GM23248 (cell line): ENCODE measurements at regions not wholly inside any gene's neighbourhood (a gene's known extent, or its start where the extent isn't known, plus 50 kb on each side); places are given as distances from the start of the nearest gene placed in this dataset.

Source experiments
- DNase-seq: peaks from one replicate; pipeline ENCODE4 v3.0.0-alpha.2; 2015
- H2AFZ ChIP-seq: fragments of 200-600 bp; sonication (generic); 2 replicates; pipeline ENCODE4 v1.6.1; 2016; ENCODE audit warnings: antibody characterized with exemption
- H3F3A ChIP-seq: fragments of 200-600 bp; sonication (generic); 2 replicates; pipeline ENCODE4 v1.6.1; 2016; ENCODE audit warnings: mild to moderate bottlenecking, antibody characterized with exemption, mixed run types; ENCODE audit not compliant: insufficient read depth
- H3K27ac ChIP-seq: fragments of 200-600 bp; sonication (generic); 2 replicates; pipeline ENCODE4 v1.5.1; 2016; ENCODE audit warnings: mild to moderate bottlenecking
- H3K27me3 ChIP-seq: fragments of 200-600 bp; sonication (generic); replicated peaks from 2 replicates; pipeline ENCODE4 v1.6.1; 2016; ENCODE audit warnings: mild to moderate bottlenecking; ENCODE audit not compliant: insufficient read depth
- H3K36me3 ChIP-seq: fragments of 200-600 bp; sonication (generic); 2 replicates; pipeline ENCODE4 v1.6.1; 2016; ENCODE audit warnings: low read depth, mild to moderate bottlenecking
- H3K4me1 ChIP-seq: fragments of 200-600 bp; sonication (generic); 2 replicates; pipeline ENCODE4 v1.6.1; 2016; ENCODE audit warnings: mild to moderate bottlenecking; ENCODE audit not compliant: insufficient read depth
- H3K4me2 ChIP-seq: fragments of 200-600 bp; sonication (generic); one replicate; pipeline ENCODE4 v1.6.1; 2016; ENCODE audit warnings: mild to moderate bottlenecking; ENCODE audit not compliant: unreplicated experiment
- H3K4me3 ChIP-seq: fragments of 200-600 bp; sonication (generic); 2 replicates; pipeline ENCODE4 v1.5.1; 2016; ENCODE audit warnings: mild to moderate bottlenecking
- H3K79me2 ChIP-seq: fragments of 200-600 bp; sonication (generic); 2 replicates; pipeline ENCODE4 v1.6.1; 2016; ENCODE audit warnings: mild to moderate bottlenecking; ENCODE audit not compliant: insufficient read depth
- H3K9ac ChIP-seq: fragments of 200-600 bp; sonication (generic); 2 replicates; pipeline ENCODE4 v1.6.1; 2016; ENCODE audit warnings: mild to moderate bottlenecking
- H3K9me2 ChIP-seq: fragments of 200-600 bp; sonication (generic); 2 replicates; pipeline ENCODE4 v1.6.1; 2016; ENCODE audit warnings: mixed run types, mild to moderate bottlenecking, moderate library complexity; ENCODE audit not compliant: insufficient read depth
- H3K9me3 ChIP-seq: fragments of 200-600 bp; sonication (generic); one replicate; pipeline ENCODE4 v1.6.1; 2017; ENCODE audit warnings: low read depth
- H4K20me1 ChIP-seq: fragments of 200-600 bp; sonication (generic); 2 replicates; pipeline ENCODE4 v1.6.0; 2016; ENCODE audit not compliant: insufficient read depth
- EZH2 ChIP-seq: fragments of 200-600 bp; sonication (generic); IDR thresholded peaks from 2 replicates; pipeline ENCODE4 v1.6.1; 2018; ENCODE audit warnings: antibody characterized with exemption, mild to moderate bottlenecking; ENCODE audit not compliant: insufficient read depth, poor library complexity, severe bottlenecking
- EZH2phosphoT487 ChIP-seq: fragments of 200-600 bp; sonication (generic); IDR thresholded peaks from 2 replicates; pipeline ENCODE4 v1.6.1; 2018; ENCODE audit warnings: antibody characterized with exemption, moderate library complexity, mild to moderate bottlenecking, low read depth; ENCODE audit not compliant: insufficient read depth
- WGBS, 2 experiments: methylation state at CpG; one replicate each; pipeline ENCODE4 v1.1.6; 2015 to 2017; ENCODE audit warnings: low lambda C conversion rate in 2 of 2, low coverage in 1 of 2; ENCODE audit errors: missing lambda C conversion rate in 2 of 2; 5-methylcytosine and 5-hydroxymethylcytosine counted together
- in situ Hi-C: fragments of 300-500 bp; cut with MboI; formaldehyde crosslinking; loops from 2 replicates; pipeline ENCODE4 v1.15.0; 2020

DNA sequence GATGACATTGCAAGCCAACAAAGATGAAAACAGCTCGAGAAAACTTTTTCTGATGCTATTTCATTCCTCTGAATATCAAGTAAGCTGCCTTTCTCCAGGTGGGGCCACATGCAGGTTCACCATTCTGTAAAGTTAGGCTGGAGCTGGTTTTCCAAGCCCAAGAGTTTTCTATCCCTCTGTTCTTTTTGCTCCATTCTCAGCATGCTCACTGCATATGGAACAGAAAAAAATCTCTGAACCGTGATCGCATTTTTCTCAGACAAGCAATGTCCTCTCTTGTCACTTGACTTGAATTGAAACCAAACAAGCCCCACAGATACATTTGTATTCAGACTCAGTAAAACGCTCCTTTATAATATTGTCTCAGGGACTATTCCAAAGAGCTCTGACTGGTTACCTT, 451.6 kb downstream of the FRK start:
- Histone ChIP-seq H3K79me2 (no peaks in the 10 kb centered on the region), H3K27me3 (peaks cover 3% of the 10 kb centered on the region; the same call in 1 of the 2 replicates), H2AFZ (no peak overlapping the region), H3K4me3 (no peak overlapping the region), H3K4me1 (peaks cover 13% of the 10 kb centered on the region), H3K9me3 (no peaks in the 10 kb centered on the region), H3K4me2 (no peak overlapping the region), H3F3A (peaks cover 5% of the 10 kb centered on the region; the same call in 1 of the 2 replicates), H3K27ac (no peak overlapping the region), H3K36me3 (no peaks in the 10 kb centered on the region), H4K20me1 (no peaks in the 10 kb centered on the region), H3K9me2 (no peaks in the 10 kb centered on the region), H3K9ac (no peak overlapping the region)
- WGBS, 2 experiments = 65 to 72% methylated on average over 4 of the region's 4 CpGs
- DNase-seq = no peak
- in situ Hi-C loops = no loop called here
- no peak for TF ChIP-seq EZH2
- no peak for TF ChIP-seq EZH2phosphoT487

- Histone ChIP-seq H3K79me2 (no peaks in the 10 kb centered on the region), H3K4me3 (no peak overlapping the region), H3F3A (no peaks in the 10 kb centered on the region), H3K27ac (no peak overlapping the region), H3K4me2 (no peak overlapping the region), H3K4me1 (no peaks in the 10 kb centered on the region), H2AFZ (no peak overlapping the region), H3K27me3 (peaks cover 7% of the 10 kb centered on the region; the same call in 1 of the 2 replicates), H3K9ac (no peak overlapping the region), H3K9me3 (no peaks in the 10 kb centered on the region), H3K9me2 (no peaks in the 10 kb centered on the region; the same call in 1 of the 2 replicates), H4K20me1 (no peaks in the 10 kb centered on the region), H3K36me3 (no peaks in the 10 kb centered on the region)
- in situ Hi-C loops = no loop called here
- no peak for TF ChIP-seq EZH2
- TF ChIP-seq EZH2phosphoT487 = no peak
- 54 to 57% methylated on average over 3 of the region's 3 CpGs for WGBS, 2 experiments
- DNase-seq = no peak
Measured at GRCh38 chr6:115602466-115602865, 458.2 kb downstream of the FRK start.

- H3K9me3 ChIP-seq = no peaks in the 10 kb centered on the region
- no peak overlapping the region for H2AFZ ChIP-seq
- WGBS, 2 experiments = 43 to 51% methylated on average over 2 of the region's 2 CpGs
- no peak for DNase-seq
- H3K79me2 ChIP-seq = no peaks in the 10 kb centered on the region
- no peaks in the 10 kb centered on the region for H3K4me1 ChIP-seq
- H3K36me3 ChIP-seq = no peaks in the 10 kb centered on the region
- H3K4me2 ChIP-seq = no peak overlapping the region
- in situ Hi-C loops = no loop called here
- H3K27ac ChIP-seq = no peak overlapping the region
- H3K4me3 ChIP-seq = no peak overlapping the region
- H3K9me2 ChIP-seq = no peaks in the 10 kb centered on the region; the same call in 1 of the 2 replicates
- no peaks in the 10 kb centered on the region for H4K20me1 ChIP-seq
- no peak overlapping the region for H3K9ac ChIP-seq
- H3F3A ChIP-seq = no peaks in the 10 kb centered on the region
- peaks cover 7% of the 10 kb centered on the region; the same call in 1 of the 2 replicates for H3K27me3 ChIP-seq
- TF ChIP-seq EZH2 (no peak), EZH2phosphoT487 (no peak)
Measured at GRCh38 chr6:115601509-115601908, 459.2 kb downstream of the FRK start.

DNA sequence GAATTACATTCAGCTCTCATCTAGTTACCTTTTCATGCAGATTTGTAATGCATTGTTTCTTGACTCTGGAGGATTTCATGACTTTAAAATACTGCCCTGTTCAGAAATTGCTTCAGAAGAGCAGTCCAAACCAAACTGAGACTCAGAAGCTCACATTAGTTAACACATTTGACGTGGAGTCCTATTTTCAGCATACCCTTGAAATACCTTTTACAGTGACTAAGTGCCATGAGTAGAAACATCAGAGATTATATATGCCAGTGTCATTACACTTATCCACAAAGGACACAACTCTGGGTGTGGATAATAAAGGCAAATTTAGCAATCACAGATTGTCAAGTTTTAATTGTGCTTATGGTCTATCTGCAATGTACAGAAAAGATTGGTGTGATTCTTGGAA, 459.6 kb downstream of the FRK start:
- no peaks in the 10 kb centered on the region for H4K20me1 ChIP-seq
- H3K79me2 ChIP-seq = no peaks in the 10 kb centered on the region
- no peaks in the 10 kb centered on the region; the same call in 1 of the 2 replicates for H3K9me2 ChIP-seq
- H3K36me3 ChIP-seq = no peaks in the 10 kb centered on the region
- no peaks in the 10 kb centered on the region for H3K4me1 ChIP-seq
- H3K4me2 ChIP-seq = no peak overlapping the region
- H2AFZ ChIP-seq = no peak overlapping the region
- no peak overlapping the region for H3K4me3 ChIP-seq
- no peak overlapping the region for H3K9ac ChIP-seq
- 52 to 76% methylated on average over 1 of the region's 1 CpG for WGBS, 2 experiments
- DNase-seq = no peak
- peaks cover 7% of the 10 kb centered on the region; the same call in 1 of the 2 replicates for H3K27me3 ChIP-seq
- TF ChIP-seq EZH2phosphoT487 = no peak
- no peaks in the 10 kb centered on the region for H3F3A ChIP-seq
- H3K27ac ChIP-seq = no peak overlapping the region
- no peaks in the 10 kb centered on the region for H3K9me3 ChIP-seq
- in situ Hi-C loops = no loop called here

GRCh38 chr6:115594891-115595290, 465.8 kb downstream of the FRK start:
- WGBS, 2 experiments = 62 to 72% methylated on average over 1 of the region's 1 CpG
- H3K4me1 ChIP-seq = no peaks in the 10 kb centered on the region
- H3F3A ChIP-seq = no peaks in the 10 kb centered on the region
- no peak overlapping the region for H3K4me3 ChIP-seq
- no peaks in the 10 kb centered on the region for H4K20me1 ChIP-seq
- no peak overlapping the region for H3K9ac ChIP-seq
- no peaks in the 10 kb centered on the region for H3K79me2 ChIP-seq
- no peaks in the 10 kb centered on the region for H3K9me3 ChIP-seq
- H3K36me3 ChIP-seq = no peaks in the 10 kb centered on the region
- H3K9me2 ChIP-seq = no peaks in the 10 kb centered on the region
- no peak overlapping the region for H3K27ac ChIP-seq
- H3K4me2 ChIP-seq = no peak overlapping the region
- no peak overlapping the region for H2AFZ ChIP-seq
- DNase-seq = no peak
- in situ Hi-C loops = no loop called here
- no peaks in the 10 kb centered on the region for H3K27me3 ChIP-seq
- TF ChIP-seq EZH2phosphoT487 (no peak), EZH2 (no peak)
